ENCODE measurements at regions not wholly inside any gene's neighbourhood (a gene's known extent, or its start where the extent isn't known, plus 50 kb on each side); places are given as distances from the start of the nearest gene placed in this dataset.

GRCh38 chr13:85742355-85742754 is 56.9 kb downstream of the SLITRK6 start:
- no peak for DNase-seq (ENCODE audit: low read depth)

- no peak for DNase-seq (ENCODE audit: low read depth)
Observed at GRCh38 chr13:85741017-85741416, 58.2 kb downstream of the SLITRK6 start.

DNA sequence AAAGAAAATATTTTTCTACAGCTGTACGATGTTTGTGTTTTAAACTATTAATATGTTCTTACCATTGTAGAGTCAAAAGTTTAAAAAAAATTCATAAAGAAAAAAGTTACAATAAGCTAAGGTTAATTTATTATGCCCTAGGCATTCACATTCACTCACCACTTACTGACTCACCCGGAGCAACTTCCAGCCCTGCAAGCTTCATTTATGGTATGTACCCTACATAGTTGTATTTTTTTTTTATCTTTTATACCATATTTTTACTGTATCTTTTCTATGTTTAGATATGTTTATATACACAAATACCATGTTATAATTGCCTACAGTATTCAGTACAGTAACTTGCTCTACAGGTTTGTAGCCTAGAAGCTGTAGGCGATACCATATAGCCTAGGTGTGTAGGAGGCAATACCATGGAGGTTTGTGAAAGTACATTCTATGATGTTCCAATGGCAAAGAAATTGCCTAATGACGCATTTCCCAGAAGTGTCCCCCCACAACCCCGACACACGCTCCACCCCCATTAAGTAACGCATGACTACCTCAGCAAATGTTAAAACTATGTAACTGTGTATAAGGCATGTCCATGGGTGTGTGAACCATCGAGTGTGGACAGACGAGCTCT is 60.4 kb downstream of the SLITRK6 start:
- no peak for DNase-seq (ENCODE audit: low read depth)

DNA sequence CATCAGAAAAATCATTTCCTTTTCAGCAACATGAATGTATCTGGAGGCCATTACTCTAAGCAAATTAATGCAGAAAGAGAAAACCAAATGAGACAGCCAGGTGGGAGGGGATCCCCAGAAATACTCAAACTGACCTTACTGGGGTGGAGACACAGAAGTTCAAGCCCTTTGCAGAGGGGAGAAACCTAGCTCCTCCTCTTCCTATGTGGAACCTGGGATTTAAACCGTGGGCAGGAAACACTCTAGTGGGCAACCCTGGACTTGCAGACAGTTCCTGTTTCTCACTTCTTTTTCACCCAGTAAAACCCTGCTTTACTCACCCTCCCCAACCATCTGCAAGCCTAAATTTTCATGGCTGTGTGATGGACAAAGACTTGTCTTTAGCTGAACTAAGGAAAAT is 61.3 kb downstream of the SLITRK6 start:
- DNase-seq (ENCODE audit: low read depth), result no peak

DNA sequence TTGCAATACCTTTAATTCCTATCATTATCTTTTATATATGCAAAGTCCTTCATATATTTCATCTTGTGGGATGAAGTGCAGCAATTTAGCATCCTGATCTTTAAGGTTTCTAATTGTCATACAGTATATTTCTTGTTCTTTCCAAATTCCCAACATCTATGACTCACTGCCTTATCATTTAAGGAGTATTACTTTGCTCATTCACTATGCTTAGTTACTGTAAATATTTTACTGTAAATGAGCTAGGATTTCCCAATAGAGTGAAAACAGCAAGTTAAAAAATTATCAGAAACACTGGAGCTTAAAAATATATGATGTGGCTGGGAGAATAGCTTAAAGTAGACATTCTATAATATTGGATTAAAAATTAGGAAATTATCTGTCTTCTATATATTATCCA is 69.9 kb downstream of the SLITRK6 start:
- no peak for DNase-seq (ENCODE audit: low read depth)

DNA sequence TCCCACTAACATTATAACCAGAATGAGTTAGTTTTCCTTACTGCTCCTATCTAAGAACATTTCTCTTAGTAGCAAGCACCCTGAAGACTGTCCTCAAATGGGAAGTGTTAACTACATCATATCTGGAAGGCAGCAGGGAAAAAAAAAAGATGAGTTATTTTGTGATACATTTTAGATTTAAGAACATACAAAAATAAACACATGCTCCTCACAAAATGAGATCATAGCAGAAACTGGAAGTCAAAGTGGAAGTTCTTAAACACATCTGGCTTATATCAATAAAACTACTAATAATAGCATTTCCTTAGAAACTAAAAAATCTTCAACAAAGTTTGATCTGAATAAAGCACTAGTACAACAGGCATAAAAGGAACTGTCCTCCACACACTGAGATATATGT is 70.4 kb downstream of the SLITRK6 start:
- DNase-seq (ENCODE audit: low read depth), result no peak

GRCh38 chr13:85725433-85725832 is 73.8 kb downstream of the SLITRK6 start:
- DNase-seq (ENCODE audit: low read depth), result no peak

GRCh38 chr13:85724546-85725432 is 74.4 kb downstream of the SLITRK6 start:
- no peak for DNase-seq (ENCODE audit: low read depth)

- no peak for DNase-seq (ENCODE audit: low read depth)
Observed at GRCh38 chr13:85719749-85720148, 79.5 kb downstream of the SLITRK6 start.

- DNase-seq (ENCODE audit: low read depth), result no peak
Observed at GRCh38 chr13:85717921-85718320, 81.3 kb downstream of the SLITRK6 start.

- DNase-seq (ENCODE audit: low read depth), result no peak
Observed at GRCh38 chr13:85710545-85710944, 88.7 kb downstream of the SLITRK6 start.

DNA sequence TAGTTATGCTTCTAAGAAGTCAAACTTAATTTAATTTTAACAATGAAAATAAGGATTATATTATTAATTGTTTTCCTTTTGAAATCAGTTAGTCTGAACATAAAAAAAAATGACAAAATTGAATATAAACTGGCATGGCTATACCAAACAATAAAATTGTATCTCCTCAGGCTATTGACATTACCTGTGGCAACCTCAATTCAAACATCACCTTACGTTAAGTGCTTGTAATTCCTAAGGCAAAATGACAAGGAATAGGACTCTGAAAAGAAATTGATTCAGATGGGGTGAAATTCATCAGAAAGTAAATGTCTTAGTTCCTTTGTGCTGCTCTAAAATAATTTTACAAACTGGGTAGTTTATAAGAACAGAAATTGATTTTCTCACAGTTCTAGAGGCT is 89.5 kb downstream of the SLITRK6 start:
- DNase-seq (ENCODE audit: low read depth), result no peak

DNA sequence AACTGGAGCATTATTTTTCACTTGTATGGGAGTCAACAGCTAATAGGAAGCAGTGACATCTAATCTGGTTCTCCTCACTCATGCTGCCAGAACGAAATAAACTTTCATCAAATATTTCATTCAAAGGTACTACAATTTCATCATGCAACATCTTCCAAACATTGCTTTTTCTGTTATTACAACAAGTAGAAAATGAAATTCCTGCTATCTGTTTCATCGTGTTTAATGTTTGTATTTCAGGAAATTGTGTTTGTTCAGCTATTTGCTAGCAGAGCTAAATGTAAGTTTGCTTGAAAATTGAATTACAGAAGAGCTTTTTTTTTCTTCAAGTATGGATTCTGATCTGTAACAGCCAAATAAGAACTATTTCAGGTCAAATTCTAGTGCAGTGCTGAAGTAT is 90.1 kb downstream of the SLITRK6 start:
- no peak for DNase-seq (ENCODE audit: low read depth)

GRCh38 chr13:85700906-85701305 is 98.3 kb downstream of the SLITRK6 start:
- DNase-seq (ENCODE audit: low read depth), result no peak

DNA sequence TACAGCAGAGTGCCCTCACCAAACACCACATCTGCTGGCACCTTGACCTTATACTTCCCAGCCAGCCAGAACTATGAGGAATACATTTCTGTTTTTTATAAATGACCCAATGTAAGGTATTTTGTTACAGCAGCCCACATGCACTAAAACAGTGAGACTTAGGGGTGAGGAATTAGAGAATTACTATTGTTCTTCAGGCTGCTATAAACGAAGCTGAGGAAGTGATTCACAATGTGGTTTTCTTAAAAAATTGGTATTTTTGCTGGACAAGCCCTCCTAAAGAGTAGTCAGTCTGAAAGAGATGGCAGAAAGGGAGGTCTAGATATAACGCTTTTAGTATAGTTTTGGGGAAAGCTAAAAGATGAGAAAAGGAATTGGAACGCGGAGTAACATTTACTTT is 101.0 kb downstream of the SLITRK6 start:
- DNase-seq (ENCODE audit: low read depth), result no peak

DNA sequence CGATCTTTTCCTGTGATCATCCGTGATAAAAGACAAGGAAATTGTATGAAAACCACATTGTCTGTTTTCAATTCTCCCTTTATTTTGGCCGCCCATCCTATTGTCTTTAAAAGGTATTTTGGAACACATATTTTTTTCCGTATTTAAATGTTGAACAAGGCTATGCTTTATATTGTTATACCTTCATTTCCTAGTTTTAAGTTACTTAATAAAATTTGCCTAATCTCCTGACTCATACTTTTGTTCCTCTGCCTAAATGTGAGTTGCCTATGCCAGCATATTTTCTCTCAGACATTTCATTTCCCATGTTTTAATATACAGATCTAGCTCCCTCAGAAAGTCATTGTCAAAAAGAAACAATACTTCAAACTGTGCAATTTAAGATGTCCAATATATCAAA is 104.2 kb downstream of the SLITRK6 start:
- DNase-seq (ENCODE audit: low read depth), result no peak

GRCh38 chr13:85693889-85694511 is 105.2 kb downstream of the SLITRK6 start:
- DNase-seq (ENCODE audit: low read depth), result no peak

DNA sequence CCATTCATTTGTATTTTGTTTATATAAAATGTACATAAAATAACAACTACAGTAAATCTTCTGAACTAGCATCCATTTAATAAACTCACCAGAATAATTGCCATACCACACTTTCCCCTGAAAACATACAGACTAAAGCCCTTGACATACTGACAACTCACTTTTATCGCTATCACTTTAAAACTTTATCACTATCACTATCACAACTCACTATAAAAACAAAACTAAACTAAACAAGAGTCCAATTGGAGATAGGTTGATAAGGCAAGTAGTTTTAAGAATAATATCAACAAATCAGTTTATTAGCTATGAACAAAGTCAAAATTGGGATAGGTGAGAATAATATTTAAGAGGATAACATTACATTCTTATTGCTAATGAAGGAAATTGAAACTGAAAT is 108.9 kb downstream of the SLITRK6 start:
- DNase-seq (ENCODE audit: low read depth), result no peak

DNA sequence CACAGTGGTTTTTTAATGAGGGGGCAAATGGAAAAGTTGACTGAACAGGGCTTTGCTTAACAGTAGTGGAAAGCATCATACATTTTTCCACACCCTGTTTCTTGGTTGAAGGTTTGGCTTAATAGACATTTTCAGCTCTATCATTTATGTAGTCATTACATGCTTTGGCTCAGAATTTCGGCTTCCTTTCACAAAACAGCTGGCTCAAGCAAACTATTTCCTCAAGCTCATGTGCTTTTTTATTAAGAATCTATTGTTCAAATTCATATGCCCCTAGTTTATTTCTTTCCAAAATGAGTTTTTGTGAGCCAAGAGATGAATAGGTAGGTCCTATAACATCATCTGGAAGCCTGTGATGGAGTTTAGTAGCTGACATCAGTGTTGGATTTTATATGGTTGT is 113.8 kb downstream of the SLITRK6 start:
- DNase-seq (ENCODE audit: low read depth), result no peak

GRCh38 chr13:85675151-85675907 is 123.9 kb downstream of the SLITRK6 start:
- no peak for DNase-seq (ENCODE audit: low read depth)

GRCh38 chr13:85671336-85671735 is 127.9 kb downstream of the SLITRK6 start:
- no peak for DNase-seq (ENCODE audit: low read depth)

DNA sequence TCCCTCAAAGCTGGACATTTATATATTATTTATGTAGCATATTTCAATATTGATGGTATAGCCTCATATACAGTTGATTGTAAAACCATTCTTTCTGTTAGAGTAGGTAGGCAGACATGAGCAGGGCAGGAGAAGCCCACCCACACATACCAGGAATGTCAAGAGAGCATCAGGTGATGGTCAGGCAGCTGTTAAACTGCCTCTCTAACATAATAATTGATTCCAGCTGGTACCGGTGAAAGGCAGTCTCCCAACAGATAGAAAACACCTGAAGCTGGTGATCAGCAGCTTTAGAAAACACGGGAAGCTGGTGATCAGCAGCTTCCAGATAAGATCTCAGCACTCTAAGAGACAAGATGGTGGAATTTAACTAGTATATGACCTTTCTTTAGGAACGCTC is 132.9 kb downstream of the SLITRK6 start:
- no peak for DNase-seq (ENCODE audit: low read depth)

DNA sequence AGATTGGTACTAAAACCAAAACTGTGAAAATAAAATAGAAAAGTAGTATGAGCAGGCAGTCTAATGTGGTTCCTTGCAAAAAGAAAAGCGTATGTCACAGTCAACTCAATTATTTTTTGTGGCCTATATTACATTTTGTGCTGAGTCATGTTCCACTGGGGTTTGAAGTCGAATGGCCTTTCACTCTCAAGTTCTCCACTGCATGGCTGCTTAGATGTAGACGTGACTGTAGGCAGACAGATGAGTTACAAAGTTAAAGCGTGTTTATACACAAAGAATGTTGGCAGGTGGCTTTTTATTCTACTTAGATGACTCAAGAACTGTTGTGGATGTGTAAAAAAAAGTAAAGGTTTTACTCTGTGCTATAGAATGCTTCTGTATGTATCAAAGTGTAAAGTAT is 133.9 kb downstream of the SLITRK6 start:
- DNase-seq (ENCODE audit: low read depth), result no peak
